Peyer's patch (tissue), 4 donors: ENCODE measurements at regions not wholly inside any gene's neighbourhood (a gene's known extent, or its start where the extent isn't known, plus 50 kb on each side); places are given as distances from the start of the nearest gene placed in this dataset.

Experiments used
- DNase-seq, 3 donors: peaks; one replicate each; pipeline ENCODE4 v3.0.0-alpha.2; 2017 to 2019
- H3K27ac ChIP-seq, 4 donors: fragments of 200-600 bp; sonication (generic); one replicate each; pipeline ENCODE4 v1.5.1; 2016 to 2019
- H3K27me3 ChIP-seq, 2 donors: fragments of 200-600 bp; sonication (generic); one replicate each; pipeline ENCODE4 v1.5.1; 2019
- H3K36me3 ChIP-seq, 3 donors: fragments of 200-600 bp; sonication (generic); one replicate each; pipeline ENCODE4 v1.5.1; 2016 to 2019
- H3K4me1 ChIP-seq, 4 donors: fragments of 200-600 bp; sonication (generic); one replicate each; pipeline ENCODE4 v1.5.1; 2016 to 2019
- H3K4me3 ChIP-seq, 4 donors: fragments of 200-600 bp; sonication (generic); 1 replicate in 3 of 4; 2 replicates in 1 of 4; pipeline ENCODE4 v1.5.1; 2016 to 2019; ENCODE audit warnings: mild to moderate bottlenecking in 1 of 4
- H3K9me3 ChIP-seq, 4 donors: fragments of 200-600 bp; sonication (generic); one replicate each; pipeline ENCODE4 v1.5.1; 2016 to 2019; ENCODE audit warnings: mild to moderate bottlenecking in 1 of 4
- CTCF ChIP-seq, 6 experiments: fragments of 450-650 bp in 4 of 6; fragments of 200-600 bp in 2 of 6; sonication (generic) in 1 of 6; IDR thresholded peaks; one replicate each; pipeline ENCODE4 v1.5.1; 2017 to 2019; ENCODE audit warnings: antibody characterized with exemption in 6 of 6, mild to moderate bottlenecking in 3 of 6, moderate library complexity in 1 of 6
- POLR2A ChIP-seq, 2 donors: fragments of 450-650 bp; IDR thresholded peaks; one replicate each; pipeline ENCODE4 v1.5.1; 2017; ENCODE audit warnings: antibody characterized with exemption in 2 of 2, mild to moderate bottlenecking in 2 of 2, moderate library complexity in 2 of 2

- no peaks in the 10 kb centered on the region for H3K36me3 ChIP-seq
- H3K9me3 ChIP-seq, result no peaks in the 10 kb centered on the region
- no peak for DNase-seq
- no peak for TF ChIP-seq POLR2A (IDR thresholded peaks at IDR 0.05)
- no peak for TF ChIP-seq CTCF (IDR thresholded peaks at IDR 0.05)
- no peaks in the 10 kb centered on the region for H3K27me3 ChIP-seq
- H3K27ac ChIP-seq, result no peak overlapping the region
- peaks cover 0 to 9% (median 0%) of the 10 kb centered on the region in 4 donors for H3K4me1 ChIP-seq
- H3K4me3 ChIP-seq, result no peak overlapping the region
These were observed 63.6 kb upstream of the ARL8B start for GRCh38 chr3:5058471-5058951.

GRCh38 chr3:5059782-5060181 lies 62.3 kb upstream of the ARL8B start:
- no peak for TF ChIP-seq POLR2A (IDR thresholded peaks at IDR 0.05)
- no peak for TF ChIP-seq CTCF (IDR thresholded peaks at IDR 0.05)
- no peaks in the 10 kb centered on the region for H3K27me3 ChIP-seq
- H3K4me3 ChIP-seq, result no peak overlapping the region
- H3K36me3 ChIP-seq, result no peaks in the 10 kb centered on the region
- H3K9me3 ChIP-seq, result no peaks in the 10 kb centered on the region
- no peak overlapping the region for H3K27ac ChIP-seq
- DNase-seq, result no peak
- H3K4me1 ChIP-seq, result peaks cover 0 to 9% (median 0%) of the 10 kb centered on the region in 4 donors

- H3K27me3 ChIP-seq, result no peaks in the 10 kb centered on the region
- H3K36me3 ChIP-seq, result no peaks in the 10 kb centered on the region
- no peak overlapping the region for H3K27ac ChIP-seq
- H3K4me3 ChIP-seq, result no peak overlapping the region
- no peak for DNase-seq
- H3K4me1 ChIP-seq, result peaks cover 0 to 9% (median 0%) of the 10 kb centered on the region in 4 donors
- no peak for TF ChIP-seq CTCF (IDR thresholded peaks at IDR 0.05)
- TF ChIP-seq POLR2A (IDR thresholded peaks at IDR 0.05), result no peak
- H3K9me3 ChIP-seq, result no peaks in the 10 kb centered on the region
These were observed 60.9 kb upstream of the ARL8B start for GRCh38 chr3:5061218-5061569.

- Histone ChIP-seq H3K27me3 (no peaks in the 10 kb centered on the region), H3K4me1 (no peaks in the 10 kb centered on the region), H3K27ac (no peak overlapping the region), H3K4me3 (no peak overlapping the region), H3K9me3 (no peaks in the 10 kb centered on the region), H3K36me3 (no peaks in the 10 kb centered on the region)
- DNase-seq, result no peak
- TF ChIP-seq CTCF (IDR thresholded peaks at IDR 0.05) (no peak), POLR2A (IDR thresholded peaks at IDR 0.05) (no peak)
These were observed 58.4 kb upstream of the ARL8B start for GRCh38 chr3:5063724-5064123.

- Histone ChIP-seq H3K4me3 (no peak overlapping the region), H3K27me3 (no peaks in the 10 kb centered on the region), H3K36me3 (no peaks in the 10 kb centered on the region), H3K9me3 (no peaks in the 10 kb centered on the region), H3K4me1 (no peaks in the 10 kb centered on the region), H3K27ac (no peak overlapping the region)
- DNase-seq, result no peak
- TF ChIP-seq POLR2A (IDR thresholded peaks at IDR 0.05) (no peak), CTCF (IDR thresholded peaks at IDR 0.05) (no peak)
These were observed 53.5 kb upstream of the ARL8B start for GRCh38 chr3:5068531-5069050.

- Histone ChIP-seq H3K27ac (no peak overlapping the region), H3K4me3 (no peak overlapping the region), H3K36me3 (no peaks in the 10 kb centered on the region), H3K4me1 (no peaks in the 10 kb centered on the region), H3K27me3 (no peaks in the 10 kb centered on the region), H3K9me3 (no peaks in the 10 kb centered on the region)
- DNase-seq, result no peak
- no peak for TF ChIP-seq CTCF (IDR thresholded peaks at IDR 0.05)
- no peak for TF ChIP-seq POLR2A (IDR thresholded peaks at IDR 0.05)
These were observed 52.5 kb upstream of the ARL8B start for GRCh38 chr3:5069627-5070026.
